Tibial nerve (tissue), 4 donors: ENCODE measurements at regions not wholly inside any gene's neighbourhood (a gene's known extent, or its start where the extent isn't known, plus 50 kb on each side); places are given as distances from the start of the nearest gene placed in this dataset.

Source experiments
- DNase-seq, 2 donors: peaks; one replicate each; pipeline ENCODE4 v3.0.0-alpha.2; 2019; ENCODE audit warnings: low spot score in 2 of 2
- H3K27ac ChIP-seq, 4 donors: fragments of 200-600 bp; sonication (generic) in 3 of 4; one replicate each; pipeline ENCODE4 v1.5.1; 2017 to 2019; ENCODE audit warnings: mild to moderate bottlenecking in 1 of 4
- H3K27me3 ChIP-seq, 2 donors: fragments of 200-600 bp; sonication (generic) in 1 of 2; one replicate each; pipeline versions ENCODE4 v1.5.1 to v1.6.0; 2017 to 2019
- H3K36me3 ChIP-seq, 3 donors: fragments of 200-600 bp; sonication (generic); one replicate each; pipeline ENCODE4 v1.5.1; 2018 to 2019
- H3K4me1 ChIP-seq, 4 donors: fragments of 200-600 bp; sonication (generic) in 3 of 4; one replicate each; pipeline ENCODE4 v1.5.1; 2017 to 2019
- H3K4me3 ChIP-seq, 4 donors: fragments of 200-600 bp; sonication (generic) in 3 of 4; one replicate each; pipeline ENCODE4 v1.5.1; 2017 to 2019; ENCODE audit warnings: mild to moderate bottlenecking in 1 of 4, moderate library complexity in 1 of 4
- H3K9me3 ChIP-seq, 4 donors: fragments of 200-600 bp; sonication (generic) in 3 of 4; one replicate each; pipeline ENCODE4 v1.5.1; 2017 to 2019
- CTCF ChIP-seq, 5 experiments: fragments of 200-600 bp in 3 of 5; fragments of 450-650 bp in 2 of 5; sonication (generic) in 3 of 5; IDR thresholded peaks; one replicate each; pipeline ENCODE4 v1.5.1; 2016 to 2019; ENCODE audit warnings: antibody characterized with exemption in 5 of 5, mild to moderate bottlenecking in 3 of 5, moderate library complexity in 2 of 5
- EP300 ChIP-seq, 2 donors: sonication (generic); formaldehyde crosslinking; IDR thresholded peaks; one replicate each; pipeline ENCODE4 v1.6.1; 2017; ENCODE audit warnings: antibody characterized with exemption in 2 of 2, mild to moderate bottlenecking in 1 of 2
- POLR2A ChIP-seq, 2 donors: fragments of 450-650 bp; IDR thresholded peaks; one replicate each; pipeline ENCODE4 v1.6.1; 2017; ENCODE audit warnings: antibody characterized with exemption in 2 of 2, mild to moderate bottlenecking in 2 of 2, moderate library complexity in 2 of 2
- WGBS, 2 donors: methylation state at CpG; one replicate each; pipeline ENCODE4 v1.1.5; 2018; 5-methylcytosine and 5-hydroxymethylcytosine counted together

DNA sequence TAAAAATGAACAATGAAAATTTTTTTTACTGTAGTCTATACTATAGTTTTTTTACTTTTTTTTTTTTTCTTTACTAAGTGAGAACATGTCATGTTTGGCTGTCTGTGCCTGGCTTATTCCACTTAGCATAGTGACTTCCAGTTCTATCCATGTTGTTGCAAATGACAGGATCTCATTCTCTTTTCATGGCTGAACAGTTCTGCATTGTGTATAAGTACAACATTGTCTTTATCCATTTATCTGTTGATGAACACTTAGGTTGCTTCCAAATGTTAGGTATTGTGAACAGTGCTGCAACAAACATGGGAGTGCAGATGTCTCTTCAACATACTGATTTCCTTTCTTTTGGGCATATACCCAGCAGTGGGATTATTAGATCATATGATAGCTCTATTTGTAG lies 88.1 kb upstream of the CCDC90B start:
- H3K27me3 ChIP-seq = no peaks in the 10 kb centered on the region
- H3K9me3 ChIP-seq = peaks cover 0 to 28% (median 0%) of the 10 kb centered on the region in 4 donors
- no peaks in the 10 kb centered on the region for H3K36me3 ChIP-seq
- no peak overlapping the region for H3K27ac ChIP-seq
- H3K4me1 ChIP-seq = no peaks in the 10 kb centered on the region
- H3K4me3 ChIP-seq = no peak overlapping the region
- TF ChIP-seq POLR2A (IDR thresholded peaks at IDR 0.05) (no peak), CTCF (IDR thresholded peaks at IDR 0.05) (no peak), EP300 (IDR thresholded peaks at IDR 0.05) (no peak)
- DNase-seq = no peak

DNA sequence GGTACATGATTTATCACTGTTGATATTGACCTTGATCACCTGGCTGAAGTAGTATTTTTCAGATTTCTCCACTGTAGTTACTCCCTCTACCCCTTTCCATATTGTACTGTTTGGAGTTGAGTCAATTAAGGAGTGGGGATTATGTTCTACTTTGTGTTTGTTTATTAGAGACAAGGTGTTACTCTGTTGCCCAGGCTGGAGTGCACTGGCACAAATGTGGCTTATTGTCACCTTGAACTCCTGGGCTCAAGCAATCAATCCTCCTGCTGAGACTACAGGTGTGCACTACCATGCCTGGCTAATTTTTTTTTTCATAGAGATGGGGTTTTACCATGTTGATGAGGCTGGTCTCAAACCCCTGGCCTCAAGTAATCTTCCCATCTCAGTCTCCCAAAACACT lies 85.3 kb upstream of the CCDC90B start:
- DNase-seq = no peak
- Histone ChIP-seq H3K9me3 (peaks cover 0 to 47% (median 2%) of the 10 kb centered on the region in 4 donors), H3K36me3 (no peaks in the 10 kb centered on the region), H3K4me3 (no peak overlapping the region), H3K27me3 (no peaks in the 10 kb centered on the region), H3K4me1 (no peaks in the 10 kb centered on the region), H3K27ac (no peak overlapping the region)
- TF ChIP-seq EP300 (IDR thresholded peaks at IDR 0.05) (no peak), POLR2A (IDR thresholded peaks at IDR 0.05) (no peak)

DNA sequence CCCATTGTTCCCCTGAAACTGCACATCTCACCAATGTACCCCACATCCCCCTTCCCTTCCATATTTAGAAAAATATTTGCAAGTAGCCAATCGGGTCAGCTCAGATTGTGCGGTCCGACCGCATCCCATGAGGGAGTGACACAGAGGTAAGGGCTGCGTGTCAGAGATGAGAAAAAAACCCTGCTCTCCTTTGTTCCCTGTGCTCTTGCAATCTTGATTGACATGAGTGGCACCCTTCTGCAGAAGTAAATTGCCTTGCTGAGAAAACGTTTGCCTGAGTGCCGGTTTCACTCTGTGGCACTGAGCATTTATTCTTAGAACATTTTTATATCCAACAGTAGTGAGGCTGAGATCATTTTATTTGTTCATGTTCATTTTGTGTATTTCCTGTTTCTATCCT lies 81.6 kb upstream of the CCDC90B start:
- TF ChIP-seq EP300 (IDR thresholded peaks at IDR 0.05) (no peak), POLR2A (IDR thresholded peaks at IDR 0.05) (no peak), CTCF (IDR thresholded peaks at IDR 0.05) (no peak)
- 95 to 96% methylated on average over 7 of the region's 7 CpGs for WGBS, 2 donors
- H3K9me3 ChIP-seq = peaks cover 0 to 31% (median 2%) of the 10 kb centered on the region in 4 donors
- H3K27me3 ChIP-seq = no peaks in the 10 kb centered on the region
- no peaks in the 10 kb centered on the region for H3K36me3 ChIP-seq
- no peak overlapping the region for H3K27ac ChIP-seq
- H3K4me3 ChIP-seq = no peak overlapping the region
- no peaks in the 10 kb centered on the region for H3K4me1 ChIP-seq
- DNase-seq = no peak

DNA sequence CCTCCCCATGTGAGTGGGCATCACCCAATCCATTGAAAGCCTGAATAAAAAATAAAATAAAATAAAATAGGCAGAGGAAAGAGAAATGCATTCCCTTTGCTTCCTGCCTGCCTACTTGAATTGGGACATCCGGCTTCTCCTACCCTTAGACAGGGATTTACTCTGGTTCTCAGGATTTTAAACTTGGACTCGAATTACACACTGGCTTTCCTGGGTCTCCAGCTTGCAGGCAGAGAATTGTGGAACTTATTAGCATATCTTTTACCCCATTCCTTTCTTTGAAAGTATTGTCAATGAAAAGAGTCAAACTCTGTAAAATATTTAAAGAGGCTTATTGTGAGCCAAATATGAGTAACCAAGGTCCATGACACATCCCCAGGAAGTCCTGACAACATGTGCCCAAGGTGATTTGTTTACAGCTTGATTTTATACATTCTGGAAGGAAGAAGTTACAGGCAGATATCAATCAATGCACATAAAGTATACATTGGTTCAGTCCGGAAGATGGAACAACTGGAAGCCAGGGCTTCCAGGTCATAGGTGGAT lies 78.4 kb upstream of the CCDC90B start:
- no peak overlapping the region for H3K27ac ChIP-seq

GRCh38 chr11:83363312-83363711 lies 77.1 kb upstream of the CCDC90B start:
- Histone ChIP-seq H3K4me3 (no peak overlapping the region), H3K9me3 (peaks cover 0 to 18% (median 2%) of the 10 kb centered on the region in 4 donors), H3K36me3 (no peaks in the 10 kb centered on the region), H3K27ac (no peak overlapping the region), H3K27me3 (no peaks in the 10 kb centered on the region), H3K4me1 (no peaks in the 10 kb centered on the region)
- no peak for TF ChIP-seq CTCF (IDR thresholded peaks at IDR 0.05)
- no peak for TF ChIP-seq POLR2A (IDR thresholded peaks at IDR 0.05)
- no peak for TF ChIP-seq EP300 (IDR thresholded peaks at IDR 0.05)
- no peak for DNase-seq
- WGBS, 2 donors = 61 to 68% methylated on average over 4 of the region's 4 CpGs

More for the DNA sequence above, 78.4 kb upstream of the CCDC90B start:
- TF ChIP-seq EP300 (IDR thresholded peaks at IDR 0.05) = no peak
- Histone ChIP-seq H3K36me3 (no peaks in the 10 kb centered on the region), H3K27me3 (no peaks in the 10 kb centered on the region), H3K9me3 (peaks cover 0 to 31% (median 2%) of the 10 kb centered on the region in 4 donors), H3K4me1 (no peaks in the 10 kb centered on the region), H3K4me3 (no peak overlapping the region)
- no peak for DNase-seq
- 70 to 73% methylated on average over 3 of the region's 3 CpGs for WGBS, 2 donors

- Histone ChIP-seq H3K4me1 (no peaks in the 10 kb centered on the region), H3K4me3 (no peak overlapping the region), H3K9me3 (peaks cover 0 to 3% (median 0%) of the 10 kb centered on the region in 4 donors), H3K36me3 (no peaks in the 10 kb centered on the region), H3K27me3 (no peaks in the 10 kb centered on the region), H3K27ac (no peak overlapping the region)
- WGBS, 2 donors = 85 to 87% methylated on average over 4 of the region's 4 CpGs
- DNase-seq = no peak
- TF ChIP-seq EP300 (IDR thresholded peaks at IDR 0.05) (no peak), POLR2A (IDR thresholded peaks at IDR 0.05) (no peak), CTCF (IDR thresholded peaks at IDR 0.05) (no peak)
Observed at GRCh38 chr11:83361831-83362230, 75.7 kb upstream of the CCDC90B start.
